SK-N-SH treated with all-trans-retinoic acid at 6 μM for 48 hours (cell line): ENCODE measurements at regions not wholly inside any gene's neighbourhood (a gene's known extent, or its start where the extent isn't known, plus 50 kb on each side); places are given as distances from the start of the nearest gene placed in this dataset.

Experiments used
- RARB ChIP-seq: fragments of 250-450 bp; sonication (Bioruptor Pico); IDR thresholded peaks from 2 replicates; pipeline ENCODE4 v1.8.0; 2021; ENCODE audit warnings: mild to moderate bottlenecking, moderate library complexity
- ZFP3 ChIP-seq: fragments of 250-450 bp; sonication (Bioruptor Pico); IDR thresholded peaks from 2 replicates; pipeline ENCODE4 v1.5.0; 2020; ENCODE audit warnings: mild to moderate bottlenecking, moderate library complexity
- ZNF565 ChIP-seq: fragments of 450-650 bp; formaldehyde crosslinking; conservative IDR thresholded peaks from 2 replicates; pipeline ENCODE4 v1.5.0; 2020; ENCODE audit warnings: low read depth, mild to moderate bottlenecking, moderate library complexity

- TF ChIP-seq ZFP3 (no peak), RARB (CRISPR knock-in tag) (no peak), ZNF565 (CRISPR knock-in tag) (no peak)
These were observed 392.1 kb upstream of the MTPN start for GRCh38 chr7:136369225-136369624.
